ENCODE measurements at regions not wholly inside any gene's neighbourhood (a gene's known extent, or its start where the extent isn't known, plus 50 kb on each side); places are given as distances from the start of the nearest gene placed in this dataset.

DNA sequence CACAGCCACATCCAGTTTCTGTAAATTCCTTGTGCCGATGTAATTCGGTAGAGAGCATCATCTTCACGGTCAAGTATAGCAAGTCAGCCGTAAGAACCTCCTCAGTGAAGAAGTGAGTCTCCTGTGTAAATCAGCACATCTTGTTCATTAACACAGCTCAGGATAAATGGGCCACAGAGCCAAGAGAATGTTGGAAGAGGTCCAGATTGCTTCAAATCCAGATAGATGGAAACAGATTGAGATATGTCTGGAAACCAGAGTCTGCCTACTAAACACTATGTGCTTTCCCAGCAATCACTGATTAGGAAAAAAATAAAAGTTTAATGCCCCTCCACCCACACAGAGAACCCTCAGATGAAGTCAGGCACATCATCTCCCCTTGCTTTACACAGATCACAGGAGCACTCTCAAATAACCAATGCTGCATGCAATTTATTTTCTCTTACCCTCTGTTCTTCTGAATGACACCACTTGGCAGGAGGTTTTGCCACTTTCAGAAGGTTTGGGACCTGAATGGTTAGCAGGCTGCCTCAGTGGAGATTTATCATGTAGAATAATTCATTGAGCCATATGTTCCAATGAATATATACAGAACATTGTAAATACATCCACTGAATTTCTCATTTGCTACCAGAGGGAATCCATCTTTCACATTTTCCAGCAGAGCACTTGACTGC lies 357.7 kb downstream of the C4orf33 start:
- H3K4me3 ChIP-seq (ENCODE audit: low read depth, low read length, poor library complexity, severe bottlenecking) = no peak overlapping the region
- intact Hi-C loops (cut with micrococcal nuclease; ENCODE audit: unreplicated experiment) = no loop called here
- no peak for DNase-seq (ENCODE audit: low spot score)
- H3K9me3 ChIP-seq (ENCODE audit: low read depth, low read length, poor library complexity, severe bottlenecking) = no peaks in the 10 kb centered on the region
- no peaks in the 10 kb centered on the region for H3K27me3 ChIP-seq (replicated peaks; ENCODE audit: insufficient read depth, low read depth, low read length, poor library complexity)
- ChIA-PET CTCF (no interaction called here), POLR2A (ENCODE audit: low non-redundant PET) (no interaction called here)
- no peaks in the 10 kb centered on the region for H3K36me3 ChIP-seq (ENCODE audit: insufficient read depth, low read length, poor library complexity, severe bottlenecking)
- BruUV-seq (replicated peaks) = no TSS peak
- TF ChIP-seq, protein P1, sequence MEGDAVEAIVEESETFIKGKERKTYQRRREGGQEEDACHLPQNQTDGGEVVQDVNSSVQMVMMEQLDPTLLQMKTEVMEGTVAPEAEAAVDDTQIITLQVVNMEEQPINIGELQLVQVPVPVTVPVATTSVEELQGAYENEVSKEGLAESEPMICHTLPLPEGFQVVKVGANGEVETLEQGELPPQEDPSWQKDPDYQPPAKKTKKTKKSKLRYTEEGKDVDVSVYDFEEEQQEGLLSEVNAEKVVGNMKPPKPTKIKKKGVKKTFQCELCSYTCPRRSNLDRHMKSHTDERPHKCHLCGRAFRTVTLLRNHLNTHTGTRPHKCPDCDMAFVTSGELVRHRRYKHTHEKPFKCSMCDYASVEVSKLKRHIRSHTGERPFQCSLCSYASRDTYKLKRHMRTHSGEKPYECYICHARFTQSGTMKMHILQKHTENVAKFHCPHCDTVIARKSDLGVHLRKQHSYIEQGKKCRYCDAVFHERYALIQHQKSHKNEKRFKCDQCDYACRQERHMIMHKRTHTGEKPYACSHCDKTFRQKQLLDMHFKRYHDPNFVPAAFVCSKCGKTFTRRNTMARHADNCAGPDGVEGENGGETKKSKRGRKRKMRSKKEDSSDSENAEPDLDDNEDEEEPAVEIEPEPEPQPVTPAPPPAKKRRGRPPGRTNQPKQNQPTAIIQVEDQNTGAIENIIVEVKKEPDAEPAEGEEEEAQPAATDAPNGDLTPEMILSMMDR (conservative IDR thresholded peaks at IDR 0.05; ENCODE audit: low read depth, low read length) = no peak
- no peak for TF ChIP-seq EZH2 (IDR thresholded peaks at IDR 0.05; ENCODE audit: borderline replicate concordance, low read depth, low read length, poor library complexity, severe bottlenecking)
- H3K4me1 ChIP-seq (ENCODE audit: insufficient read depth, low read length, poor library complexity, severe bottlenecking) = peaks cover 10% of the 10 kb centered on the region
- no peak overlapping the region for H3K27ac ChIP-seq (ENCODE audit: low read depth, low read length, poor library complexity, severe bottlenecking)

GRCh38 chr4:129455482-129455881 lies 359.5 kb downstream of the C4orf33 start:
- BruUV-seq (replicated peaks) = no TSS peak
- Histone ChIP-seq H3K27ac (ENCODE audit: low read depth, low read length, poor library complexity, severe bottlenecking) (no peak overlapping the region), H3K4me3 (ENCODE audit: low read depth, low read length, poor library complexity, severe bottlenecking) (no peak overlapping the region), H3K4me1 (ENCODE audit: insufficient read depth, low read length, poor library complexity, severe bottlenecking) (peaks cover 10% of the 10 kb centered on the region), H3K27me3 (replicated peaks; ENCODE audit: insufficient read depth, low read depth, low read length, poor library complexity) (no peaks in the 10 kb centered on the region), H3K36me3 (ENCODE audit: insufficient read depth, low read length, poor library complexity, severe bottlenecking) (no peaks in the 10 kb centered on the region), H3K9me3 (ENCODE audit: low read depth, low read length, poor library complexity, severe bottlenecking) (no peaks in the 10 kb centered on the region)
- TF ChIP-seq, protein P1 (conservative IDR thresholded peaks at IDR 0.05; ENCODE audit: low read depth, low read length) = no peak
- TF ChIP-seq EZH2 (IDR thresholded peaks at IDR 0.05; ENCODE audit: borderline replicate concordance, low read depth, low read length, poor library complexity, severe bottlenecking) = no peak
- intact Hi-C loops (cut with micrococcal nuclease; ENCODE audit: unreplicated experiment) = no loop called here
- peak; percentile 74 for DNase-seq (ENCODE audit: low spot score)
- CTCF ChIA-PET = no interaction called here
- POLR2A ChIA-PET (ENCODE audit: low non-redundant PET) = no interaction called here

DNA sequence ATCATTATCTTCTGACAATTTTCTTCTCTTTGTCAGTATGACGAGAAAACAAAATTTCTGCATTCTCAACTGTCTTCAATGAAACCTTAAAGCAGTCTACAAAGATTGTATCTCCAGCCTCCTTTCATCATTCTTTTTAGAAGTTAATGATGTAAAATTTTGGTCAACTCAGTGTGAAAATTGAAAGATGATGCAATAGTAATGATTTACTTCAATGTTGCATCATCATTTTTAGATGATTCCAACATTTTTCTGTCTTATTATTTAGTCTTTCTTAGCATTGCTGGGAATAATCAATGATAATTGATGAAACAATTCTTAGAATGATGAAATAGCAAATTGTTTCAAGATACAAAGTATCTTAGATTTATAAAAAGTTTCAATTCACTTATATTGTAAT lies 372.7 kb downstream of the C4orf33 start:
- no peak for TF ChIP-seq EZH2 (IDR thresholded peaks at IDR 0.05; ENCODE audit: borderline replicate concordance, low read depth, low read length, poor library complexity, severe bottlenecking)
- TF ChIP-seq, protein P1 (conservative IDR thresholded peaks at IDR 0.05; ENCODE audit: low read depth, low read length) = no peak
- no TSS peak for BruUV-seq (replicated peaks)
- intact Hi-C loops (cut with micrococcal nuclease; ENCODE audit: unreplicated experiment) = no loop called here
- H3K27me3 ChIP-seq (replicated peaks; ENCODE audit: insufficient read depth, low read depth, low read length, poor library complexity) = no peaks in the 10 kb centered on the region
- H3K36me3 ChIP-seq (ENCODE audit: insufficient read depth, low read length, poor library complexity, severe bottlenecking) = no peaks in the 10 kb centered on the region
- H3K9me3 ChIP-seq (ENCODE audit: low read depth, low read length, poor library complexity, severe bottlenecking) = no peaks in the 10 kb centered on the region
- ChIA-PET POLR2A (ENCODE audit: low non-redundant PET) (no interaction called here), CTCF (no interaction called here)
- H3K4me1 ChIP-seq (ENCODE audit: insufficient read depth, low read length, poor library complexity, severe bottlenecking) = no peaks in the 10 kb centered on the region
- no peak overlapping the region for H3K4me3 ChIP-seq (ENCODE audit: low read depth, low read length, poor library complexity, severe bottlenecking)
- DNase-seq (ENCODE audit: low spot score) = no peak
- no peak overlapping the region for H3K27ac ChIP-seq (ENCODE audit: low read depth, low read length, poor library complexity, severe bottlenecking)

Data from A673 (cell line).